ENCODE measurements at regions not wholly inside any gene's neighbourhood (a gene's known extent, or its start where the extent isn't known, plus 50 kb on each side); places are given as distances from the start of the nearest gene placed in this dataset.

DNA sequence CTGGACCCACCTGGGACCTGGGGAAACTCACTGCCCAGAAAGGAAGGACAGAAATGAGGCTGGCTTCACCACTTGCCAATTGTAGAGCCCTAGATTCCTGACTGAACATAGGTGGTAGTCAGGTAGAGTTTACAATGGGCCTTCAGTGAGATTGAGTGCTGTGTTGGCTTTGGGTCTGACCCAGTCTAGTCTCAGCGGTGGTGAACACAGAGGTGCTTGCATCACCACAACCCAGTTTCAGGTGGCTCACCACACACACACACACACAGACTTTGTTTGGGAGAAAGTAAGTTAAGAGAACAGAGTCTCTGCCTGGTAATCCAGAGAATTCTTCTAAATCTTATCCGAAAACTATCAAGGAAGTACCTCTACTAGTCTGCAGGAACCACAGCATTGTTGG, 266.1 kb upstream of the EPHA7 start:
- TF ChIP-seq, protein P1, sequence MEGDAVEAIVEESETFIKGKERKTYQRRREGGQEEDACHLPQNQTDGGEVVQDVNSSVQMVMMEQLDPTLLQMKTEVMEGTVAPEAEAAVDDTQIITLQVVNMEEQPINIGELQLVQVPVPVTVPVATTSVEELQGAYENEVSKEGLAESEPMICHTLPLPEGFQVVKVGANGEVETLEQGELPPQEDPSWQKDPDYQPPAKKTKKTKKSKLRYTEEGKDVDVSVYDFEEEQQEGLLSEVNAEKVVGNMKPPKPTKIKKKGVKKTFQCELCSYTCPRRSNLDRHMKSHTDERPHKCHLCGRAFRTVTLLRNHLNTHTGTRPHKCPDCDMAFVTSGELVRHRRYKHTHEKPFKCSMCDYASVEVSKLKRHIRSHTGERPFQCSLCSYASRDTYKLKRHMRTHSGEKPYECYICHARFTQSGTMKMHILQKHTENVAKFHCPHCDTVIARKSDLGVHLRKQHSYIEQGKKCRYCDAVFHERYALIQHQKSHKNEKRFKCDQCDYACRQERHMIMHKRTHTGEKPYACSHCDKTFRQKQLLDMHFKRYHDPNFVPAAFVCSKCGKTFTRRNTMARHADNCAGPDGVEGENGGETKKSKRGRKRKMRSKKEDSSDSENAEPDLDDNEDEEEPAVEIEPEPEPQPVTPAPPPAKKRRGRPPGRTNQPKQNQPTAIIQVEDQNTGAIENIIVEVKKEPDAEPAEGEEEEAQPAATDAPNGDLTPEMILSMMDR (IDR thresholded peaks at IDR 0.05; ENCODE audit: insufficient read depth, low read depth, low read length), result no peak
- TF ChIP-seq EZH2 (IDR thresholded peaks at IDR 0.05; ENCODE audit: insufficient read depth, low read length), result no peak

All from astrocyte (in vitro differentiated cells and primary cell).